Activated T-cell treated with anti-CD3 and anti-CD28 coated beads for 4 hours (primary cell): ENCODE measurements at regions not wholly inside any gene's neighbourhood (a gene's known extent, or its start where the extent isn't known, plus 50 kb on each side); places are given as distances from the start of the nearest gene placed in this dataset.

Source experiments
- DNase-seq: peaks from one replicate; pipeline ENCODE4 v3.0.0-alpha.2; 2020

DNA sequence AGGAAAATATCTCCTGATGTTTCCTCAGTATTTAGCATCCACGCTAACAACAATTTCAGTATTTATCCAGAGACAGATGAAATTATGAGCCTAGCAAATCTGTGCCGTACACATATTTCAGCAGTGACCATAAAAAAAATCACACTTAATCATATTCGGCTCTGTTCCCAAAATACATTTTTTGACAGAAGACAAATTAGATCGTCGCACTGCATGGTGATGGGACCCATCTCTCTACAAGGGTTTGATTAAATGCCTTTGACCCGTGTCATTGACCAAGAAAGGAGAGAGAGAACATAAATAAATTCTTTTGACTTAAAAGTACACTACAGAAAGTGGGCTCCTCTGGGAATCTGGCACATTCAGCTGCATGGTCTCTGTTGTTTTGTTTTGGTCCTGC is 215.3 kb upstream of the SEMA6D start:
- no peak for DNase-seq

DNA sequence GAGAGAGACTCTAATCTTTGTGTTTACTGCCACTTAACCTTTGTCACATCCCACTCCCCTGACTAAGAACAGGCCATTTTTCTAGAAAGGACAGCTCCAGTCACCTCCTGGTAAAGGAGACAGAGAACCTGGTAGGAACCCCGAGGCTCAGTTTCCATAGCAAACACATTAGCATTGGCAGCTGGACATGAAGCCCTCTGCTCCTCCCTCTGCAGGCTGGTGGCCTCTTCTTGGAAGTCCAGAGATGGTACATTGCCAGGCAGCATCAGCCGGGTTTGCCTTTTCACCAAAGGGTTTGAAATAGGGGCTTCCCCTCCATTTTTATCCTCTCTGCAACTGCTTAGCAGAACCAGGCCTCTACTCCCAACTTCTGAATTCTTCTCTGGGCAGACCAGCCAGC is 213.4 kb upstream of the SEMA6D start:
- DNase-seq = no peak

DNA sequence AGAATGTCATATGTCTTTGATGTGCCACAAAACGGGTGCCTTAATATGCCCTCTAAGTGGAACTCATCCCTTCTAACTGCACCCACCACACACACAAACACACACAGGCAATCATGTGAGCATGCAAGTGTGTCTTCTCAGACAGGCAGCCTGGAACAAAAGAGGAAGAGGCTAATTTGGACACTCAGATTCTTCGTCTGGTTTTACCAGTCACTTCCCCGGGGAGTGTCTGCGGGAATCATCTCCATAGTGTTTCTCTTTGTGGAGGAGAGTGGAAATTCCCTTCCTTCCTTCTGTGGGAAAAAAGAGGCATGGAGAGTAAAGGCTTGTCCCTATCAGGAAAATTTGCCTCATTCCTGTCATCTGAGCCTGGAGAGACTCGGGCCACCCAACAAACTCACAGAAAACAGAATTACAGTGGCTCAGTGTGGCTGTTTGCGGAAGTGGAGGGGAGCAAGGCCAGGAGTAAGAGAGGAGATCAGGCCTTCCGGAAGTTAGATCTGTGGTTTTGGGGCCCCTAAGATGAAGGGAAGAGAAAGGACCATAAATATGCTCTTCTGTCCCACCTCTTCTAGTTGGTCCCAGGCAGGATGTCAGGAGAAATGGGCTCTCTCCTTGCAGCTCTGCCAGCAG is 212.6 kb upstream of the SEMA6D start:
- DNase-seq = no peak

DNA sequence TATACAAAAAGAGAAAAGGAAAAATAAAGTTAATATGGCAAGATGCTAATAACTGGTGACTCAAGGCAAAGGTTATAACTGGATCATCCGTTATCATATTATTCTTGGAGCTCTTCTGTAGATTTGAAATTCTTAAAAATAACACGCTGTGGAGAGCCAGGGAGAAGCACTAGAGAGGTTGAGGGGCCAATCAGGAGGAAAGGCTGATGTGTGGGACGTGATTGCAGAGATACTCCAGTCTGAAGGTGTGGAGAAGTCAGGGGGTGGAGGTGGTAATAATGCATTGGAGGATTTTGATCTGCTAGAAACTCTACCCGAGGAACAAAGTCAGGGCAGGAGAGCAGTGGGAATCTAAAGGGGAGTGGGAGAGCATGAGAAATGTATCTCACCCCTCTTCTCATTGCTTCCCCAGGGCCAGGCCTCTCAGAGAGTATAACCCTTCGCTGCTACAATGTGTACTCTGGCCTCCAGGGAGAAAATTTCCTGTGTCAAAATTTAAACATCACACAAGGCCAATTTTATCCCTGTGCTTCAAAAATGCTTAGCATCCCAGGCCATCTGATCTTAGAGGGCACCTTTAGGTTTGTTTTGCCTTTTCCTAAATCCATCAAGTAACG is 211.5 kb upstream of the SEMA6D start:
- no peak for DNase-seq

DNA sequence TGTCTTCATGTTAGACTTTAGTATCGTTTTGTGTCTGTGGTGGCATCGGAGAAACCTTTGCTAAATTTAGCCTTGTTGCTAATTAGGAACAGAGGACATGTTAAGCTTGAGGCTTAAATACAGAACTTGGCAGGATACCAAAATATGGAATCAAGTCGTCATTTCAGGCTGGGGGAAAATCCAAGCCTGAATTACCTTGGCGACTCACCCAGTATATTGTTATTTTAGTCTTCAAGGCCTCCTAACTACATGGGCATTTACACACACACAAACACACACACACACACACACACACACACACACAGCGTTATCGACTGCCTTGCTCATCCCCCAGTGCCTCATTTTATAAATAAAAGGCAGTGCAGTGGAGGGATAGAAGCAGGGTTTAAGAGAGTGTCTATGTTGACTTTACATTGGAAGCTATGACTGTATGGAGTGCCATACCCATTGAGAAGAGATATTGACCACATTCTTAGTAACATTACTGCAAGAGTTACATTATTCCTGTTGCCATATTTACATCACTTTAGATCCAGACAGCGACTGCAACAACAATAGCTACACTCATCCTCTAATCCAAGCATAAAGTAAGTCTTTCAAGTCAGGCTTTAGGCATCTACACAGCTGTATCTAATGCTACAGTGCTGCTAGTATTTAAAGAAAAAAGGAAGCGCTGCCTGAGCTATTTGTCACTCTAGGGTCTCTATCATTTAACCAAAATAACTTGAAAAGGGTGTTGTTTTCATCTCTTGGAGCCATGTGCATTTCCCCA is 210.8 kb upstream of the SEMA6D start:
- DNase-seq = no peak

DNA sequence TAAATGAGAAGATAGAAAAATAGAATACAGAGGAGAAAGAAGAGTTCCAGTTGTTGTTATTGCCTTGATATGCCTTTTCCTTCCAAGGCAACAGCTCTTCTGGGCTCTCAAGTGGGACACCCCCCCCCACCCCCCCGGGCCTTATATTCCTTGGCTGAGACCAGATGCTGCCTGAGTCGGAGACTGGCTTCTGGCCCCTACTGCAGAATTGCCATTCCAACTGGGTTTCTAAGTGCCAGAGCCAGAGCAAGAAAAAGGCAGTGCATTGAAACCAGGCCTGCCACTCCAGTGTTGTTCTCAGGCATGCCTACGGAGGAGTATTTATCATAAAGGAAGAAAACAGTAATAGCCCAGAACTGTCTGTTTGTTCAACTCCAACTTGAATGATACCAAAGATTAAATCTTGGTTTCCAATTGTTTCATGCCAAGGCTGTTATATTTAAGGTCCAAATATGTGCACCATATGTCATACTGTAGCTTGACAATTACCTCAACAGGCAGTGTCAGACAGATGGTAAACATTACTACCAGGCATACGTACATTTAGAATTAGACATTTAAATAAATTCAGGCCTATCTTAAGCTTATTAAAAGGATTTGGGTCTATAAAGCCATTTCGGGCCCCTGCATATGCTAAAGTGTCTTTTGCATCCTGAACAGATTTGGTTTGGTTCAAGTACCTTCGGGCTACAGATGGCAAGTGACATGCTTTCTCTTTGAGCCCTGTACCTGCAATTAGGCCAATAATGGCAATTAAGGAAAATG is 209.9 kb upstream of the SEMA6D start:
- DNase-seq = no peak

DNA sequence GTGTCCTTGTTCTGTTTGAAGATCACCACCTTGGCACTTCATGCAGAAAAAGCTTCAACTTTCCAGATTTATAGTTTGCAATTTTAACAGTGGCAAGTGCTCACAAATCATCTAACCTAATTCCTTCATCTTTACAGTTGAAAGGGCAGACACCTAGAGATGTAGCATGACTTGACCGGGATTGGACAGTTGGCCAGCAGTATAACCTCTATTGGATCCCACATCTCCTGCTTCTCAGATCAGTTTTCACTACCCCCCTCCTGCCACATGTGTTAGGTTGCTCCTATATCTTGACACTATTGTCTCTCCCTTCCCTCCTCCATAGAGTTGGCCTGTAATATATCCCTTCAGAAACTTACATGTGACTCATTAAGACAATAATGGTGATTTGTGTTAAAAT is 206.0 kb upstream of the SEMA6D start:
- no peak for DNase-seq

DNA sequence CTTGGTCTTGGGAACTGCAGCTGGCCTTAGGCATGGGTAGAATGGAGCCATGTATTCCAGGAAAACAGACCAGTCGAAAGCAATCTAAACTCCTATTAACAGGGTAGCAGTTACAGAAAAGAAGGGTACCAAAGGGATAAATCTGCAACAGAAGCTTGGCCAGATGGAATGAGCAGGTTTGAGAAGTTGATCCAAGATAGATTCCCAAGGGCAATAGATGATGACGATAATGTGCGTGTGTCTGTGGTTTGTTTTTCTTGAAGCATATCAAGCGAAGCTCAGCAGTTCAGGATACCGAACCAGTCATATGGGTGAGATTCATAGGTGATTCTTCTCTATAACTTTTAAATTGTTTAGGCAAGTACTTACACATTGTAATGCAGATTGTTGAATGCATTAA is 203.8 kb upstream of the SEMA6D start:
- no peak for DNase-seq

DNA sequence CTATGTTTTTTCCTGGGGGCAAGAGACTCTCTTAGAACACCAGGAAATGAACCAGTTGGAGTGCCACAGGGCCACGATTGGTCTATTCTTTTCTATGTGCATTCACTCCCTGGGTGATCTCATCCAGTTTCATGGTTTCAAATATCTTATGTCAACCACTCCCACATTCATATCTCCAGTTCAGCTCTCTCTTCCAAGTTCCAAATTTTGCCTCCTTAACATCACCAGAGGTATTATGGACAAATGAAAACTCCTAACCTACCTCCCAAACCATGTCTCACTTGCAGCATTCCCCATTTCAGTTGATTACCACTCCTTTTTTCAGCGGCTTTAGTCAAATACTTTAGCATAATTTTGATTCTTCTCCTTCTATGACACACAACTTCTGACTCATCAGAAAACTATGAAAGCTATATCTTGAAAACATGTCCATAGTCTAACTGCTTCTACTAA is 203.1 kb upstream of the SEMA6D start:
- no peak for DNase-seq

DNA sequence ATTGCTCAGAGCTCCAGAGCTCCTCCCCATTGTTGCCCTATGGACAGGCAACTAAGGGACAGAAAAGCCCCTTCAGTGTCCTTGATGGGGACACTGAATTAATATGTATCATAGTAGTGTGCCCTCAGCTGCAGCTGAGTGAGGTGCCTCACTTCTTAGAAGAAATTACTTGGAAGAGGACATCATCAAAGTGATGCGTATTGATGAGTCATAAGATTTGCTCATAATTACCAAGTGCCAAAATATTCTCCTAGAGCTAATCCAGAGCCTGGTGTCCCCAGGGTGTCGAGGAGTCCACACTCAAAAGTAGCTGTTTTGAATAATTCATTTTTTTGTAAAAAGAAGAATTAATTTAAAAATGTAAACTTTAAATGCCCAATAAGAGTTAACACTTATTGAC is 200.7 kb upstream of the SEMA6D start:
- DNase-seq = no peak

DNA sequence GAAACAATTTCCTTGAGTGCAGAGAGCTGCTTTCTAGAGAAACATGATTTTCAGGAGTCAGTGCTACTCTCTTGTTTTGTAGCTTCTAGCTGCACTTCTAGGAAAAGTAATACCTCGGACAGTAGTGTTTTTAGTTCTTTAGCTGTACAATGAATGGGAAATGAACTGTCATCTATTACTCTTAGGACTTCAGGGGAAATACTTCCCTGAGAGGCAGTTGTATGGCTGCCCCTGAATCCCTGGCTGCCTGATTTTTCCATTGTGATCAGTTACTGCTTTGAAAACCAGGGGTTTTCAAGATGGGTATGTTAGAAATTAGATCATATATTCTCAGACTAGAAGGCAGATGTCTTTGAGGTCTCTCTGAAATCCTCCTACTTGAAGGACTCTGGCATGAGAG is 200.3 kb upstream of the SEMA6D start:
- no peak for DNase-seq

DNA sequence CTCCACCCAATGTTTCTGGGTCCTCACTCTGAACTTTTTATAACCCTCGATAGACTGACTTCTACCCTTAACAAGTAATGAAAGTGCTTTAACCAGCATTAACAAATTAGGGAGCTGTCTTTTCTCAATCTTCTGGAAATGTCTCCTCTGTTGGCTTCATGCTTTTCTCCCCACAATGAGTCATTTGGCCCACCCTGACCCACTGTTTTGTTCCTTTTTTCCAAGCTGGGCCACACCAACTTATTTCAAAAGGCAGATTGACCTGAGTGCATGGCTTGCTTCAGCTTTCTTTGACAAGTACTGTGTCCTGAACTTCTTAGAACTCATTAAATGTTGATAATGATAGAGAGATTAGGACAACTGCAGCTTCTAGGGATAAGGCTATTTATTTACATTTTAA is 199.6 kb upstream of the SEMA6D start:
- DNase-seq = no peak

DNA sequence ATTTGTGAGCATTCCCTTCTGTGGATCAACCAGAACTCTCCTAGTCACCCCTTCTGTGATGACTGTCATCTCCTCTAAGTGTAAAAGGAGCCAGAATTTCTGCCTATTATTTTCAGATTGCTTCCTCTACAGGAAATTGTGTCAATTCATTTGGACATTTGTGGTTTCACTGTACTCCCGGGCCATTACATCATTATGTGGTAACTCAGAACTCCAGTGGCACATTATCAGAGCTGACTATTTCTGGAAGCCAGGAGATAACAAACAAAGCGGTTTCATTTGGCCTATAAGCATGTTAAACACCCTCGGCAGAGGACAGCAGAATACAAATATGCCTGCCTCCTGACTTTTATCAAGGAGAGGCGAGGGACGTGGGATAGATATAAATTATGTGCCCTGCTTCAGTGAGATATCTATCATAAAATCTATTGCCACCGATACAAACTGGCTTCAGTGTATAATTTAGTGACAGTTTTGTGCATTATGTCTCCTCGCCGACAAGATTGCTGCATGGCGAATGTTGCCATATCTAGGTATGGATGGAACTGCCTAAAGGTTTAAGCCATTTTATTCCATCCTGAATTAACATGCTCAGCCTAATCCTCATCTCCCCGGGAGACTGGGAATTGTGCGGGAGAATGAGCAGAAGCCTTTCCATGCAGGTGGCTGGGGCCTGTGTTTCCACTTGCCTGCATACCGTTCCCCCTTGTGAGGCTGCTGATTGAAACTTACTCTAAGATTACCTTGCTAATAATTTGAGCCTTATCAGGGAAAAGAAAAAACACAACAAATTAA is 193.4 kb upstream of the SEMA6D start:
- DNase-seq = no peak

DNA sequence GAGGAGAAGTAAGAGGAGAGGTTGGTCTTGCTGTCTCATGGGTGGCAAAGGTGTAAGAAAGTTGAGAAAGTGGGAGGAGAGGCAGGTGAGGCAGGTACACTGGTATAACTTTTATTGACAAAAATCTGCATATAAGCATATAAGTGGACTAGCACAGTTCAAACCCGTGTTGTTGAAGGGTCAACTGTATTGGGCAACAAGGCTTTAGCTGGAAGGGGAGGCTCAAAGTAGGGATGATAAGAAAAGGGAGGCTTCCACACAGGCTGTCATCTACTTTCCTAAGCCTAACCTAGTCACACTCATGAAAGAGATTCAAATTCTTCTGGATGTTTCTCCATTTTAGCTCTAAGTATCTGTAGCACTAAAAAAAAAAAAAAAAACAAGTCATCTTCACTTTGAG is 188.1 kb upstream of the SEMA6D start:
- DNase-seq = no peak

DNA sequence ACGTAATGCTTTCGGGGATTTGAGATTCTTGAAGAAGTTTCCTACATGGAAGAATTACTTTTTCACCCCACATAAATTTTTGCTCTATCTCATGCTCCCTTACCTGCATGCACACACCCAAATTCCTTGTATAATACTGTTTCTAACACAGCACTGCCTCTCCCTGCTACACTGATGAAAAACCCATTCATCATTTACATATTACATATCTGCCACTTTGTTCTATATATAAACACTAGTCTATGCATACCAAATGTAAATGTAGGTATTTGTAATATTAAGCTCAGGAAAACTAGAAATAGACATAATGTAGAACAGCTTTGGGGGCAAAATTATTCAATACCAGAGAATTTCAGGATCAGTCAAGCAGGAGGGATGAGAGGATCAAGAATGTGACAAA is 182.6 kb upstream of the SEMA6D start:
- no peak for DNase-seq

DNA sequence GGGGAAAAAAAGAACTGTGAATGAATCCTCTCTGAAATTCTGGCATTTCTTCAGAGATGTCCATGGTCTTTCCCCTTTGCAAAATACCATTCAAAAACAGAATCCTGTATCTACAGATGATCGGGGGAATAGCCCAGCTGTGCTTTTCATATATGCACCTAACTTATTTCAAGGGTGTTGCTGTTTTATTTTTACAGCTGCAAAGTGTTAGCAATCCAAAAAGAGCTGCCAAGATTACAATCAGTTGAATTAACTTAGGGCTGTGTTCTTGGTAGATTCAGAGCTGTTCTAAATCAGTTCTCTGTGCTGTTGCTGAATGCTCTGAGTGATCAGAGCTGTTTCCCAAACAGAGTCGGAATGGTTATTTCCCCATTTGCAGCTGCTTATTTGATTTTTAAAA is 175.7 kb upstream of the SEMA6D start:
- DNase-seq = no peak

DNA sequence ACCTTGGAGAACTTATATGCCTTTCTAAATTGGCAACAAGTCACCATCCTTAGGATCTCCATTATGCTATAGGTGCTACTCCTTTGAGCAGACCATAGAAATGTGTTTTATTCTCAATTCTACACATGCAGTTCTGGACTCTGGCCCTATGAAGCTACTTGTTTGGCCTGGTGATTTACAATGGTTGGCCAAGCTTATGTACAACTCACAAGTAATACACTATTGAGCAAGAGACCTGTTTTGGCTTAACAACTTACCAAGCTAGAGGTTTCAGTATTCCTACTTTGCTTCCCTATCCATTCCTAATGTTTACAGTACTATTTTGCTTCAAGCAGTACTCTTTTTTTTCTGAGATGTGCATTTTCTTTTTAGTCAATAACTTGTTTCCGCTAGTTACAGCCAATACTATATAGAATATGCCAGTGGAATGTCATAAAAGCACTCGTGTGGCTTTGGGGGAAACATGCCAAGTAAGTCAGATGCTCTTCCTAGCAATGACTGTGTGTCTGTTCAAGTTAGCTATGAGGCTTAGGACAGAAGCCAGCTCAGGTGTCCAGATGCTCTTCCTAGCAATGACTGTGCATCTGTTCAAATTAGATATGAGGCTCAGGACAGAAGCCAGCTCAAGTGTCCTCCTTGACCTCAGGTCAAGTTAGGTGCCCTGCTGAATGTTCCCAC is 174.9 kb upstream of the SEMA6D start:
- no peak for DNase-seq

DNA sequence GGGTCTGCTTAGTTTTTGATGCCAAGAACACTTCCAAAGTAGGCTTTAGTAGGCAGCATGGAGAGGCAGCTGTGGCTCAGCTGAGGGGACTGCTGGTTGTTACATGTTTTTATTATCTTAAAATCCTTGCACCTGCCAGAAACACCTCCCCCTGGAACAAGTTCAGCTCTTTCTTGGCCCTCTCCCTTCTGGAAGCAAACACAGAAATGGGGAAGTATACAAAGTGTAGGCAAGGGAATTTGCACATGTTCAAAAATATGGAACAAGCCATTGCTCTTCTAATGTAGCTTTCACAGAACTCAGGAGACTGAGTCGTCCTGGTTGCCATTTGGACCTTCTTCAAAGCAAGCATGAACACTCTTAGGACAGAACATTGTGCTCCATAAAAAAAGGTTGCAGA is 169.1 kb upstream of the SEMA6D start:
- DNase-seq = no peak

DNA sequence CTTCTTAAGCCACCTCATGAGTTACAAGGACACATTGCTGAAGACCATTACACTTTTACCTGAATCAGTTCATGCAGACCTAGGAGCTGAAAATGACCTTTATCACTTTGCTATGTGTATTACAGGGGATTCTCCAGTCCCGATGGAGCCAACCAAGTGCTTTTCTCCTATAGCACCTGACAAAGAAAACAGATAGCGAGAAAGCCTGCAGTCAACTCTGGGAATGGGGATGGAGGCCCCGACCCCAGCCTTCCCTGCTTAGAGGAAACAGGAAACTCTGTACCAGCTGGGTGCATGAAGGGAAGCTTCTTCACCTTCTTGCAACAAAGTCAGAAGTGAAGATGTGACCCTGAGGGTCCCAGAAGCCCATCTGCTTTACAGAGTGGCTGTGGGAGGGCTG is 168.3 kb upstream of the SEMA6D start:
- DNase-seq = no peak

DNA sequence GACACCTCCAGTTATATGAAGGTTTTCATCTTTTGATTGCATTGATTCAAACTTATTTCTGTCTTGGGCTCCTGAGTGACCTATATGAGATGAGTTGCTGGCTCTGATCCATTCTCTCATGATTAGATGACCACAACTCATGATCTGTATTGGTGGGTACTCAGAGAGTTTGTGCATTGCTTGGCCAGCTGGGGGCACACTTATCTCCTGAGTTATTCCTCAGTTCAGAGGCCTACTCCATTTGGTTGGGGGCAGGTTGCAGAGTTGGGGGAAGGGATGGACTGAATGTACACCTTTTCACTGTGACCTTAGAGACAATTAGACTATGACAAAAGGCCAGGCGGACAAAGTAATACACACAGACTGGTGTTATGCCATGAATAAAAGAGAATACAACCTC is 166.2 kb upstream of the SEMA6D start:
- no peak for DNase-seq

DNA sequence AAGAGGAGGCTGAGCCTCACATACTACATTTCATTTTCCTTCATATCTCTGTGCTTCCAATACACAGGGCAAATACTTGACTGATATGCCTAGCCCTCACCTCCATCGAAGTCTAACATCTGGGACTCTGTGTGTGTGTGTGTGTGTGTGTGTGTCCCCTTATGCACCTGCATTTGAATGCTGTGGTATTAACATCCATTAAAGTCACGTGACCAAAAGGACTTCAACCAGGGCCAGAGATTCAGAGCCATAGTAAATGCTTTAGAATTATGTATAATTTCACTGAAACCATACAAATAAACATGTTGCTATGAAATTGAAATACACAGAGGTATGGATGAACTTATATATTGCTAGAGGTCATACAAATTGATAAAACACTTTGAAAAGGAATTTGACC is 165.8 kb upstream of the SEMA6D start:
- DNase-seq = no peak

DNA sequence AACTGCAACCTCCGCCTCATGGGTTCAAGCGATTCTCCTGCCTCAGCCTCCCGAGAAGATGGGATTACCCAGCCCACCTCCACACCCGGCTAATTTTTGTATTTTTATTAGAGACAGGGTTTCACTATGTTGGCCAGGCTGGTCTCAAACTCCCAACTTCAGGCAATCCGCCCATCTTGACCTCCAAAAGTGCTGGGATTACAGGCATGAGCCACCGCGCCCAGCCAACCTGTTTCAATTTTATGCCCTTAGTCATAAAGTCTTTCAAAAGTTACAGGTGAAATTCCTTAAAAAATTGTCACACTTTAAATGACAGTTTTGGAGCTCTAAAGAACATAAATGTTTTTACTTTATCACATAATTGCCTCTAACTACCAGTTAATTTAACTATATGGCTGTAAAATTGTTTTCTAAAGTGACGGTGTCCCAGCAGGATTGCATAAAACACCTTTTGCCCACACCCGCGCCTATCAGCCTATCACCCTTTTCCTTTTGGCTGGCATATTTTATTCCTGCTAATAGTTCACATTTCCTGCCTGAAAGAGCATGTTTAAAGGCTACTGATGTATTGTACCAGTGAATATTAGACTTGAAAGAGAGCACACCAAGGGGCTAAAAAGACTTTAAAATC is 164.2 kb upstream of the SEMA6D start:
- no peak for DNase-seq
